Omental fat pad (tissue), 3 donors: ENCODE measurements at regions not wholly inside any gene's neighbourhood (a gene's known extent, or its start where the extent isn't known, plus 50 kb on each side); places are given as distances from the start of the nearest gene placed in this dataset.

Source experiments
- ATAC-seq: fragments of 150-250 bp; one replicate; pipeline ENCODE4 v1.9.1; 2016; ENCODE audit warnings: mild to moderate bottlenecking, moderate library complexity; ENCODE audit not compliant: low FRiP score
- DNase-seq: peaks from one replicate; pipeline ENCODE4 v3.0.0-alpha.2; 2019; ENCODE audit warnings: low spot score
- TF ChIP-seq, protein P1 (sequence below), 3 donors: fragments of 450-650 bp; IDR thresholded peaks; one replicate each; pipeline ENCODE4 v1.5.1; 2016 to 2017; ENCODE audit warnings: antibody characterized with exemption in 3 of 3, mild to moderate bottlenecking in 3 of 3, moderate library complexity in 2 of 3

DNA sequence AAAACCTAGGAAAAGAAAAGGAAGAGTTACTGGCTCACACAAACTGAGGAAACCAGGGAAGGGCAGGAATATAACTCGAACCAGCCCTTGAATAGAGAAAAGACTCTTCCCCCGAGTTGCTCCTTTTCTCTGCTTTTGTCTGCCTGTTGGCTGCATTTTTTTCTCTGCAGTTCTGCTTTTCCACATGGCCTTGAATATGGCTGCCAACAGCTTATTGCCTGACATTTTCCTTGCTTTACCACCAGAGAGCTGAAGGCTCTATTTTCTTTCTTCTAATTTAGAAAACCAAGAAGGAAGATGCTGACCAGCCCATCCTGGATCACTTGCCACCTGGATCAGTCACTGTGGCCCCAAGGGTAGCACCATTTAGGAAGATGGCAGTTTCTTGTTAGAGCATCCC is 164.8 kb upstream of the MAN1A1 start:
- DNase-seq (no peak), ATAC-seq (no peak)
- TF ChIP-seq, protein P1, sequence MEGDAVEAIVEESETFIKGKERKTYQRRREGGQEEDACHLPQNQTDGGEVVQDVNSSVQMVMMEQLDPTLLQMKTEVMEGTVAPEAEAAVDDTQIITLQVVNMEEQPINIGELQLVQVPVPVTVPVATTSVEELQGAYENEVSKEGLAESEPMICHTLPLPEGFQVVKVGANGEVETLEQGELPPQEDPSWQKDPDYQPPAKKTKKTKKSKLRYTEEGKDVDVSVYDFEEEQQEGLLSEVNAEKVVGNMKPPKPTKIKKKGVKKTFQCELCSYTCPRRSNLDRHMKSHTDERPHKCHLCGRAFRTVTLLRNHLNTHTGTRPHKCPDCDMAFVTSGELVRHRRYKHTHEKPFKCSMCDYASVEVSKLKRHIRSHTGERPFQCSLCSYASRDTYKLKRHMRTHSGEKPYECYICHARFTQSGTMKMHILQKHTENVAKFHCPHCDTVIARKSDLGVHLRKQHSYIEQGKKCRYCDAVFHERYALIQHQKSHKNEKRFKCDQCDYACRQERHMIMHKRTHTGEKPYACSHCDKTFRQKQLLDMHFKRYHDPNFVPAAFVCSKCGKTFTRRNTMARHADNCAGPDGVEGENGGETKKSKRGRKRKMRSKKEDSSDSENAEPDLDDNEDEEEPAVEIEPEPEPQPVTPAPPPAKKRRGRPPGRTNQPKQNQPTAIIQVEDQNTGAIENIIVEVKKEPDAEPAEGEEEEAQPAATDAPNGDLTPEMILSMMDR (IDR thresholded peaks at IDR 0.05): no peak

DNA sequence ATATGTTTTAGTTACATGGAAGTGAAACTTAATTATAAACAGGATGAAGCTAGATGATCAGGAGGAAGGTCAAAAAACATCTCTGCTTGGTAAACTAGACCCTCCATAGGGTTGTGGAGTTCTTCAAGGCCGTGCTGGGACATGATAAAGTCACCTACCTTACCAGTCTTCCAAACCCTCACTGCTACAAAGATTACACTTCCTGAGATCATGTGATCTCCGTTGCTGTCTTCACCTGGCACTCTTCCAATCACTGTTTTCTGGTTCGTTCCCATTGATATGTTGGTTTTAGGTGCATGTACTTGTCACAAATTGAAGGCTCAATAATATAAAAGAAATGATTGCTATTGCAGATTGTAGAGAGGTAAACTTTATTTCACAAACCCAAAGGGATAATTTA is 161.5 kb upstream of the MAN1A1 start:
- DNase-seq (no peak), ATAC-seq (no peak)
- TF ChIP-seq, protein P1 (IDR thresholded peaks at IDR 0.05): no peak

DNA sequence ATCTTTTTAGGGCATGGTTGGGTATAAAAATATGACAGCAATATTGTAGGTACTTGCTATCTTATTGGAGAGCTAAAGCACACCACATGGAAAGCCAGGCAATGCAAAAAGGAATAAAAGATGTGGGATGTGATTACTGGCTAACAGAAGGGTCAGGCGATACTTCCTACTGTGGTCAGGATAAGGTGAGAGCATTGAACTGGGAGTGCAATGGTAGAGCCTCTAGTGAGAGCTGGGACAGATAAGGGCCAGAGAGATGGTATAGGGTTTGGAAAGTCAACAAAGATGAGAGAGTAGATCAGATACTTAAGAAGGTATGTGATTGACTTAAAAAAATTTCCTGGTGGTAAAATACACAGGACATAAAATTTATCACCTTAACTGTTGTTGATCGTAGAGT is 160.7 kb upstream of the MAN1A1 start:
- TF ChIP-seq, protein P1 (IDR thresholded peaks at IDR 0.05): no peak
- ATAC-seq (no peak), DNase-seq (no peak)

DNA sequence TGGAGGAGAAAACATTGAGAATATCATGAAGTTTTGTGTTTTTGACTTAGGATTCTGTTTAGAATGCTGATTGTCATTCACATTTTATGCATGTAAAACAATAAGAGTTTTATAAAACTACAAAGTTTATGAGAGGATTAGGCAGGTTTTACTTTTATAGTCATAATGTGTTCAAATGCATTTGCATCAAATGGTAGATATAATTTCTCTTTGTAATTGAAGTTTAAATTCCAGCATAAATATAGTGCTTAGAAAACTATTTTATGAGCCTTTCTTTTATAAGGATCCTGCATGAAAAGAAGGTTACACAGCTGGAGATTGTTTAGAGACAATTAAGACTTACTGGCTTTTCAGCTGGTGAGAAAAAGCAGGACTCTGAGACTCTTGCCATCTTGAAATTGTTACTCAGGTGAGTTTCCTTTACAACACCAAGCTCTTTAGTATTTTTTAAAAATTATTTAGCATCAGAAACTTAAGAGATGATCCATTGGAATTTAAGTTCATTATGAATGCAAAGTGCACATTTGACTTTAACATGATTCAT is 157.1 kb upstream of the MAN1A1 start:
- TF ChIP-seq, protein P1 (IDR thresholded peaks at IDR 0.05): no peak
- ATAC-seq (no peak), DNase-seq (no peak)

DNA sequence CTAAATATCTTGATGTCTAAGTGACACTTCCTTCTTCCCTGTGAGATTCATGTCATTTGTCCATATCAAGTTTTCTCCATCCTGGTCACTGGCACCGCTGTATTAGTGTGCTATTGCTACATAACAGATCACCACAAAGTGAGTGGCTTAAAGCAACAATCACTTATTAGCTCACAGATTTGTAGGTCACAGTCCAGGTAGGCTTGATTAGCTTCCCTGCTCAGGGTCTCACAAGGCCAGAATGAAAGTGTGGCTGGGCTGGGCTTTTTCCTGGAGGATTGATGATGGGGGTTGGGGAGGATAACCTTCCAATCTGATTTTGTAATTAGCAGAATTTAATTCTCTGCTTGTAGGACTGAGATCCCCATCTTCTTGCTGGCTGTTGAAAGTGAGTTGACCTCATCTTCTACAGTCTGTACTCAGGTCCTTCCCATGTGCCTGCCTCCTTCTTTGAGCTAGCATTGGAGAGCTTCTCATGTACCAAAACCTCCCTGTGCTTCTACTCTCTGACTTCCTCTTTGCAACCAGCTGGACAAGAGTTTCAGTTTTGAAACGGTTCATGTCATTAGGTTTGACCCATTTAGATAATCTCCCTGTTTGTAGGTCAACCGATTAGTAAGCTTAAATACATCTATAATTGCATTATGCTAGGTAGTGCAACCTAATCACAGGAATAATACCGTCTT is 152.4 kb upstream of the MAN1A1 start:
- TF ChIP-seq, protein P1 (IDR thresholded peaks at IDR 0.05): no peak
- ATAC-seq (no peak), DNase-seq (no peak)

DNA sequence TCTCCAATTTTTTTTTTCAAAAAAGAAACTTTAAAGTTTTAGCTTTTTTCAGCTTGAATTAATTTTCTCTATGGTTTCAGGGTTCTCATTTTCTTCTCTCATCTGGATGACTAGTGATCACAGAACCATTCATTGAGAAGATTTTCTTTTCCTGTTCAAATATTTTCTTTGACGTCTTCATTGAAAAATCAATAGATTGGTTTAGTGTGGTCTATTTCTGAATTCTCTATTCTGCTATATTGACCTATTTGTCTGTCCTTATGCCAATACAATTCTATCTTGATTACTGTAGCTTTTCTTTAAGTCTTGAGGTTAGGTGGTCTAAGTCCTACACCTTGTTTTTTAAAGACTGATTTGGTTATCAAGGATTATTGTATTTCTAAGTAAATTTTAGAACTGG is 150.2 kb upstream of the MAN1A1 start:
- DNase-seq (no peak), ATAC-seq (no peak)
- TF ChIP-seq, protein P1 (IDR thresholded peaks at IDR 0.05): no peak
